ENCODE measurements at regions not wholly inside any gene's neighbourhood (a gene's known extent, or its start where the extent isn't known, plus 50 kb on each side); places are given as distances from the start of the nearest gene placed in this dataset.

GRCh38 chr1:67889466-67889865, 56.2 kb upstream of the GNG12 start:
- no peak for DNase-seq (ENCODE audit: low read depth)
- no peak for TF ChIP-seq CTCF (IDR thresholded peaks at IDR 0.05; ENCODE audit: insufficient read depth, low read depth, low read length, missing control alignments)
- no peak overlapping the region for H3K4me3 ChIP-seq (ENCODE audit: low read length)

- TF ChIP-seq CTCF (IDR thresholded peaks at IDR 0.05; ENCODE audit: insufficient read depth, low read depth, low read length, missing control alignments) = no peak
- H3K4me3 ChIP-seq (ENCODE audit: low read length) = no peak overlapping the region
- DNase-seq (ENCODE audit: low read depth) = no peak
These were observed 55.2 kb upstream of the GNG12 start for GRCh38 chr1:67888216-67889106.

GRCh38 chr1:67887146-67887545, 53.9 kb upstream of the GNG12 start:
- H3K4me3 ChIP-seq (ENCODE audit: low read length) = no peak overlapping the region
- no peak for DNase-seq (ENCODE audit: low read depth)
- TF ChIP-seq CTCF (IDR thresholded peaks at IDR 0.05; ENCODE audit: insufficient read depth, low read depth, low read length, missing control alignments) = no peak

- no peak for TF ChIP-seq CTCF (IDR thresholded peaks at IDR 0.05; ENCODE audit: insufficient read depth, low read depth, low read length, missing control alignments)
- H3K4me3 ChIP-seq (ENCODE audit: low read length) = no peak overlapping the region
- DNase-seq (ENCODE audit: low read depth) = no peak
These were observed 52.8 kb upstream of the GNG12 start for GRCh38 chr1:67886076-67886475.

- no peak overlapping the region for H3K4me3 ChIP-seq (ENCODE audit: low read length)
- peak; percentile 88 for DNase-seq (ENCODE audit: low read depth)
- no peak for TF ChIP-seq CTCF (IDR thresholded peaks at IDR 0.05; ENCODE audit: insufficient read depth, low read depth, low read length, missing control alignments)
These were observed 49.8 kb upstream of the GNG12 start for GRCh38 chr1:67883069-67883468.
